ENCODE measurements at regions not wholly inside any gene's neighbourhood (a gene's known extent, or its start where the extent isn't known, plus 50 kb on each side); places are given as distances from the start of the nearest gene placed in this dataset.

DNA sequence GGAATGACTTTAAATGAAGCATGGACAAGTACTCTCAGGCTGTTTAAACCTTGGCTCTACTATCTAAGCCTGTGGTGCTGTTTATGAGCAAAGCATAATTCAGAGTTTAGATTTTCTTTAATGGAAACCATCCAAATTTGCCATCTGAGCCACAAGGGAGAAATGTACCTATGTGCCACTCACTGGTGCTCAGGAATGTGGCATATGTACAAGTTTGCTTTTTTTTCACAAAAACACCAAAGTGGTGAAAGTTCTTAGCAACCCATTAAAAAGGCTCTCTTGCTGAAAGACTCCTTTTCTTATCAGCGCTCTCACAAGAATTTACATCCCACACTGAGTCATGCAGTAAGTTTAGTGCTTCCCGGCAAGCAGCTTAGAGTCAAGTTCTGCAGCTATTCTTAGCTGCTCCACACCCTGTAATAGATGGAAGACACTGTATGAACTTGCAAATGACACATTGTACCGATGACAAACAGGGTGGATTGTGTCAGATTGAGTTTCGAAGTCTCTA, 57.3 kb upstream of the MLIP start:
- peak; percentile 42 for DNase-seq (ENCODE audit: extremely low spot score)
- CTCF ChIA-PET = interaction anchor here (0.5 to 0.6 kb wide), 2 partner anchors 77 to 700 kb away, joined by 3 to 5 read pairs; no protein-coding TSS in a partner anchor
- POLR2A ChIA-PET = no interaction called here
- TF ChIP-seq LEF1 (IDR thresholded peaks at IDR 0.05; ENCODE audit: borderline replicate concordance) (no peak), ARNT (IDR thresholded peaks at IDR 0.05) (no peak), L3MBTL2 (conservative IDR thresholded peaks at IDR 0.05) (no peak), FOXM1 (IDR thresholded peaks at IDR 0.05; ENCODE audit: borderline replicate concordance) (no peak), HDGF (IDR thresholded peaks at IDR 0.05; ENCODE audit: borderline replicate concordance) (no peak), CTBP1 (IDR thresholded peaks at IDR 0.05; ENCODE audit: borderline replicate concordance) (no peak)

DNA sequence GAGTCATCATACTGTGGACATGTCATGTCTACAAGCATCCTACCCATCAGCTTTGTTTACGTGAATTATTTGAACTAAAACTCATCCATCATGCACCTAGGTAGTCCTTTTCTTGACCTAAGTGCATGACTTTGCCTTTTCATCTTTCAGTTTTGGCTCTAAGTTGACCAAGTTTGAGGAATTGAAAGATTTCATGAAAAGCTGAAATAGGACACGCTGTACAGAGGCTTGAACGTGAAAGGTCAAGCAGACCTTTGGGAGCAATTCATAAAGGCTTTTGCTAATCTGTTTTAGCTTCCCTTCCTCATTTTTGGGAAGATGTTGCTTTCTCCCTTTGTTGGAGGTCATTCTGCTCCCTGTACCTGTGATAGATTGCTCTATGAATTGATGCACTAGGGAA, 55.1 kb upstream of the MLIP start:
- ChIA-PET POLR2A (no interaction called here), CTCF (no interaction called here)
- TF ChIP-seq ELF4 (IDR thresholded peaks at IDR 0.05) = no peak
- TF ChIP-seq SUZ12 (IDR thresholded peaks at IDR 0.05) = no peak
- no peak for TF ChIP-seq ZNF384 (IDR thresholded peaks at IDR 0.05)
- TF ChIP-seq TARDBP (IDR thresholded peaks at IDR 0.05) = no peak
- no peak for TF ChIP-seq ARNT (IDR thresholded peaks at IDR 0.05)
- no peak for TF ChIP-seq CTBP1 (IDR thresholded peaks at IDR 0.05; ENCODE audit: borderline replicate concordance)
- TF ChIP-seq LEF1 (IDR thresholded peaks at IDR 0.05; ENCODE audit: borderline replicate concordance) = no peak
- TF ChIP-seq, protein P1, sequence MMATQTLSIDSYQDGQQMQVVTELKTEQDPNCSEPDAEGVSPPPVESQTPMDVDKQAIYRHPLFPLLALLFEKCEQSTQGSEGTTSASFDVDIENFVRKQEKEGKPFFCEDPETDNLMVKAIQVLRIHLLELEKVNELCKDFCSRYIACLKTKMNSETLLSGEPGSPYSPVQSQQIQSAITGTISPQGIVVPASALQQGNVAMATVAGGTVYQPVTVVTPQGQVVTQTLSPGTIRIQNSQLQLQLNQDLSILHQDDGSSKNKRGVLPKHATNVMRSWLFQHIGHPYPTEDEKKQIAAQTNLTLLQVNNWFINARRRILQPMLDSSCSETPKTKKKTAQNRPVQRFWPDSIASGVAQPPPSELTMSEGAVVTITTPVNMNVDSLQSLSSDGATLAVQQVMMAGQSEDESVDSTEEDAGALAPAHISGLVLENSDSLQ (IDR thresholded peaks at IDR 0.05) = no peak
- TF ChIP-seq FOXK2 (IDR thresholded peaks at IDR 0.05) = no peak
- TF ChIP-seq FOXA1 (IDR thresholded peaks at IDR 0.05) = no peak
- no peak for TF ChIP-seq FOXM1 (IDR thresholded peaks at IDR 0.05; ENCODE audit: borderline replicate concordance)
- no peak for TF ChIP-seq L3MBTL2 (conservative IDR thresholded peaks at IDR 0.05)
- no peak for TF ChIP-seq SP1 (IDR thresholded peaks at IDR 0.05)
- DNase-seq (ENCODE audit: extremely low spot score) = no peak

DNA sequence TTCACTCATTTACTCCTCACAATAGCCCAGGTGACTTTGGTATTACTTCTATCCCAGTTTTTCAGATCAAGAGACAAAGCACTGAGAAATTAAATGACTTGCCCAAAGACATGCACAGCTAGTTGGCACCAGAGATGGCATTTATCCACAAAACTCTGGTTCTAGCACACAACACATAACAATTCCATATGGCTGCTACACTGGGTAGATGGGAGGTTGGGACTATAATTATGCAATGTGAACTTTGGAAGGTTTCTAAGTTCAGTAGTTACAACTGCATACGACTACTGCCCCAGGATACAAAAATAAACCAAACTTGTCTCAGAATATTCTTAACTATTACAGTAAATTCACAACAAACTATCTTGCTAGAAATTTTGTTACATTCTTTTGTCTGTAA, 54.2 kb upstream of the MLIP start:
- no peak for DNase-seq (ENCODE audit: extremely low spot score)
- ChIA-PET POLR2A (no interaction called here), CTCF (no interaction called here)
- no peak for TF ChIP-seq NFRKB (IDR thresholded peaks at IDR 0.05)
- TF ChIP-seq L3MBTL2 (conservative IDR thresholded peaks at IDR 0.05) = no peak
- no peak for TF ChIP-seq CTBP1 (IDR thresholded peaks at IDR 0.05; ENCODE audit: borderline replicate concordance)
- no peak for TF ChIP-seq FOXM1 (IDR thresholded peaks at IDR 0.05; ENCODE audit: borderline replicate concordance)
- no peak for TF ChIP-seq HDGF (IDR thresholded peaks at IDR 0.05; ENCODE audit: borderline replicate concordance)
- no peak for TF ChIP-seq SUZ12 (IDR thresholded peaks at IDR 0.05)
- TF ChIP-seq BHLHE40 (IDR thresholded peaks at IDR 0.05; ENCODE audit: borderline replicate concordance) = no peak
- no peak for TF ChIP-seq SP1 (IDR thresholded peaks at IDR 0.05)
- TF ChIP-seq FOXK2 (IDR thresholded peaks at IDR 0.05) = no peak
- no peak for TF ChIP-seq FOXA1 (IDR thresholded peaks at IDR 0.05)
- TF ChIP-seq TARDBP (IDR thresholded peaks at IDR 0.05) = no peak
- no peak for TF ChIP-seq ELF4 (IDR thresholded peaks at IDR 0.05)

DNA sequence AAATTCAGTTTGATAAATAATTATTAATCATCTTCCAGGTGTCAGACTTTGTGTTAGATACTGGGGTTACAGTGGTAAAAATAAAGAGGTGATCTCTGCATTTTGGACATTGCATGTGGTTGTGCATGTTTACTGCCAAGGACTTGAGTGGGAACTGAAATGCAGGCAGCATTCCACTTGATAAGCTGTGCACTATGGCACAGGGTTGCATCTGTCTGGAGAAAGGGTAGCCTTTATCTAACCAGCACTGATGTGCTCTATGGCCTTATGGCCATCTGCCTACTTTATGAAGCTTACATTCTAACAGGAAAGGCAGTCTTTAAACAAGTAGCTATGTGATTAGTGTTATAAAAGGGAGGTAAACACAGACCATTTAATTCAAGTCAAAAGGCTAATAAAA, 53.0 kb upstream of the MLIP start:
- CTCF ChIA-PET = interaction anchor here (0.6 kb wide), 1 partner anchor 455 kb away, joined by 4 read pairs; no protein-coding TSS in a partner anchor
- no peak for DNase-seq (ENCODE audit: extremely low spot score)
- TF ChIP-seq ARNT (IDR thresholded peaks at IDR 0.05) = no peak
- no peak for TF ChIP-seq BHLHE40 (IDR thresholded peaks at IDR 0.05; ENCODE audit: borderline replicate concordance)
- TF ChIP-seq, protein P1 (IDR thresholded peaks at IDR 0.05) = no peak
- no peak for TF ChIP-seq ZNF384 (IDR thresholded peaks at IDR 0.05)
- TF ChIP-seq TARDBP (IDR thresholded peaks at IDR 0.05) = no peak
- TF ChIP-seq HDGF (IDR thresholded peaks at IDR 0.05; ENCODE audit: borderline replicate concordance) = no peak
- TF ChIP-seq LEF1 (IDR thresholded peaks at IDR 0.05; ENCODE audit: borderline replicate concordance) = no peak
- TF ChIP-seq FOXA1 (IDR thresholded peaks at IDR 0.05) = no peak
- TF ChIP-seq SUZ12 (IDR thresholded peaks at IDR 0.05) = no peak
- TF ChIP-seq FOXK2 (IDR thresholded peaks at IDR 0.05) = no peak
- POLR2A ChIA-PET = no interaction called here

DNA sequence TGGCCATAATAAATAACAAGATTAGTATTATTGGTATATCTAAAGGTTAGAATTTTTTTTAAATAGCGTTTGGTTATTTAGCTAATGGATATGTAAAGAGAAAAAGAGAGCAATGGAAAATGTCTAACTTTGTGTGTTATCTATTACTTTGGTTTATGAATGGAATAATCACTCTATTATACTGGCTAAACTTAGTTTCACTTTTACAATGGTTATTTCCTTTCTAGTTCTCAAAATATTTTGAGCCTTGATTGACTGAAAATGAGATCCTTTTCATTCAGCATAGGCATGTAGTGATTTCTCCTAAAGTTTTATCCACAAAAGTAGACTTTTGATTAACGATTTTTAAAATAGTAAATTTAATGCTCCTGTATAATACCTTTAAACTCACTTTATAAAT, 51.6 kb upstream of the MLIP start:
- ChIA-PET POLR2A (no interaction called here), CTCF (no interaction called here)
- TF ChIP-seq HDGF (IDR thresholded peaks at IDR 0.05; ENCODE audit: borderline replicate concordance) = no peak
- no peak for TF ChIP-seq ZNF384 (IDR thresholded peaks at IDR 0.05)
- TF ChIP-seq, protein P1 (IDR thresholded peaks at IDR 0.05) = no peak
- TF ChIP-seq FOXK2 (IDR thresholded peaks at IDR 0.05) = no peak
- TF ChIP-seq ARNT (IDR thresholded peaks at IDR 0.05) = no peak
- no peak for TF ChIP-seq CTBP1 (IDR thresholded peaks at IDR 0.05; ENCODE audit: borderline replicate concordance)
- TF ChIP-seq SUZ12 (IDR thresholded peaks at IDR 0.05) = no peak
- TF ChIP-seq NFRKB (IDR thresholded peaks at IDR 0.05) = no peak
- no peak for TF ChIP-seq ELF4 (IDR thresholded peaks at IDR 0.05)
- TF ChIP-seq SP1 (IDR thresholded peaks at IDR 0.05) = no peak
- TF ChIP-seq L3MBTL2 (conservative IDR thresholded peaks at IDR 0.05) = no peak
- DNase-seq (ENCODE audit: extremely low spot score) = no peak

DNA sequence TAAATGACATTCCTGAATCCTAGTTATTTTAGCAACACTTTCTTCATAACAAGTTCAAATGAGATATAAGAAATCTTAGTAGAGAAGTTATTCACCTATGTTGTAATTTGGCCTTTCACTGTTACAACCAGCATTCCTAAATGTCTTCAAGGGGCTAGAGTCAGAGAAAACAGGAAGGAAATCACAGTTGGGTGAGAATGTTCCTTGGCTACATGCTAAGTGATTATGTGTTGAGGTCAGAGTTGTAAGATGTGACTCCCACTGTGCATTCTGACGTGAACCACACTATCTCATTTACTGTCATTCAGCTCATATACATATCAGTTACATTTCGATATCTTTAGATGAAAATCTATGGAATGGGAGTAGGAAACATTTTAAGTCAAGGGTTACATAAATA, 51.0 kb upstream of the MLIP start:
- ChIA-PET CTCF (no interaction called here), POLR2A (no interaction called here)

More for the DNA sequence above, 51.0 kb upstream of the MLIP start:
- DNase-seq (ENCODE audit: extremely low spot score) = no peak
- no peak for TF ChIP-seq TARDBP (IDR thresholded peaks at IDR 0.05)
- TF ChIP-seq BHLHE40 (IDR thresholded peaks at IDR 0.05; ENCODE audit: borderline replicate concordance) = no peak
- no peak for TF ChIP-seq ARNT (IDR thresholded peaks at IDR 0.05)
- no peak for TF ChIP-seq HDGF (IDR thresholded peaks at IDR 0.05; ENCODE audit: borderline replicate concordance)
- TF ChIP-seq FOXK2 (IDR thresholded peaks at IDR 0.05) = no peak
- no peak for TF ChIP-seq CTBP1 (IDR thresholded peaks at IDR 0.05; ENCODE audit: borderline replicate concordance)
- no peak for TF ChIP-seq L3MBTL2 (conservative IDR thresholded peaks at IDR 0.05)
- no peak for TF ChIP-seq FOXM1 (IDR thresholded peaks at IDR 0.05; ENCODE audit: borderline replicate concordance)
- TF ChIP-seq NFRKB (IDR thresholded peaks at IDR 0.05) = no peak
- no peak for TF ChIP-seq FOXA1 (IDR thresholded peaks at IDR 0.05)
- TF ChIP-seq, protein P1 (IDR thresholded peaks at IDR 0.05) = no peak
- no peak for TF ChIP-seq ELF4 (IDR thresholded peaks at IDR 0.05)
- no peak for TF ChIP-seq SP1 (IDR thresholded peaks at IDR 0.05)
- no peak for TF ChIP-seq ZNF384 (IDR thresholded peaks at IDR 0.05)
- TF ChIP-seq SUZ12 (IDR thresholded peaks at IDR 0.05) = no peak
- TF ChIP-seq LEF1 (IDR thresholded peaks at IDR 0.05; ENCODE audit: borderline replicate concordance) = no peak
